ENCODE measurements at regions not wholly inside any gene's neighbourhood (a gene's known extent, or its start where the extent isn't known, plus 50 kb on each side); places are given as distances from the start of the nearest gene placed in this dataset.
A peak's percentile ranks its signal among the peaks of the same experiment; 100 is the strongest.
"Not testable (repeated sequence)": the region's sequence is repeated elsewhere in the genome, so short reads cannot be mapped to it uniquely, and the experiment has no call there.

- in situ Hi-C loops (cut with HindIII; ENCODE audit: low sequenced_read_pairs) = no loop called here
- peak; percentile 93 for DNase-seq (ENCODE audit: low spot score)
These were observed 100.0 kb upstream of the CITED2 start for GRCh38 chr6:139474145-139475108.

DNA sequence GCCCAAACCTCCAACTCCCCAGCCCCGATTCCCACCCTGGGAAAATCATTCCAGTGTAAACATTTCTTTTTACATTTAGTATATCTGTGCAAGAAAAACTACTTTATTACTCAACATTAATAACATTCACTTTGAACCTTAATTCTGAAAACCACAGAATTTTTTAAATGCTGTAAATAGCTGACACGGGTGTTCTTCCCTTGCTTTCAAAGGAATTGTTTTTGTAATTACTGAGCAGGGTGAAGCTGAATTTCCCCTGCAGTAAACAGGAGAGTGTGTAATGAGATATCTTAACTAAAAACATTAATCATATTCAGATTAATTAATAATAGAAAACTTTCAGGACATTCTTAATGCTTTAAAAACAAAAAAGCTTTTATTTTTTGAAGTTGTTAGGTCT, 99.3 kb upstream of the CITED2 start:
- in situ Hi-C loops (cut with HindIII; ENCODE audit: low sequenced_read_pairs) = no loop called here
- no peak for DNase-seq (ENCODE audit: low spot score)

DNA sequence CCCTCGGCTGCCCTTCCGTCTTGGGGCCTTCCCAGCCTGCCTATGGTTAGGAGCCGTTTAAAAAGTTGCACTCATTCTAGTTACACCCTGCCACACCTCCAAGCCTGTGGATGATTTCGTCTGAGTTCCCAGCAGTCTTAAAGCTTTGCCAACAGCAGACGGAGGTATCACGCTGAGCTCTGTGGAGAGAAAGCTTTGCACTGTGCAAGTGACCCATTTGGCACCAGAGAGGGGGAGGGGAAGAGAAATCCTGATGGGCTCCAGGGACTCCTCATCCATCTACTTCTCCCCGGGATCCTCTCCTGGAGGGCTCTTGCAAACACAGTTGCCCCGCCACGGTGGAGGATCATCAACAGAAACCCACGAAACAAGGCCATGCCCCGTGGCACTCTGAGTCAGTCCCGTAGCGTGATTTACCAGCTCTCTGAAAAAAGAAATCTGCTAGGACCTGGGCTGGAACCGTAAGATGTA, 98.8 kb upstream of the CITED2 start:
- peak; percentile 96 for DNase-seq (ENCODE audit: low spot score)
- in situ Hi-C loops (cut with HindIII; ENCODE audit: low sequenced_read_pairs) = no loop called here

- in situ Hi-C loops (cut with HindIII; ENCODE audit: low sequenced_read_pairs) = no loop called here
- no peak for DNase-seq (ENCODE audit: low spot score)
These were observed 98.0 kb upstream of the CITED2 start for GRCh38 chr6:139472351-139473015.

DNA sequence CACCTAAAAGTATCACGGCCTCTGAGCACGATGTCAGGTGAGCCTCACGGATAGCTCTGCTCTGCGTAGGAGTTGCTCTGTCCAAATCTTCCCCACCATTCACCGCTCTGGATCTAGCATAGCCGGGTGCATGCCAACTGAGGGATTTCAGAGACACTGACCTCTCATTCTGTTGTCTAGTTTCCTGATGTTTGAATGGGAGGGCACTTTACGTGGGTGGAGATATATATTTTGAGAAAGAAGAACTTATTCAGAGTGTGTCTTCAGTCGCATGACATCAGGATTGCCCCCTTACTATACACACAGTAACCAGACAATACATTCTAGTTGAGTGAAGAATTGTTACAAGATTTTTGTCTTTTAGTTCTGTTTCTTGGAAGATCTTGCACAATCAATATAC, 96.5 kb upstream of the CITED2 start:
- no peak for DNase-seq (ENCODE audit: low spot score)
- in situ Hi-C loops (cut with HindIII; ENCODE audit: low sequenced_read_pairs) = no loop called here

- in situ Hi-C loops (cut with HindIII; ENCODE audit: low sequenced_read_pairs) = no loop called here
- DNase-seq (ENCODE audit: low spot score) = no peak
These were observed 93.9 kb upstream of the CITED2 start for GRCh38 chr6:139468178-139468819.

DNA sequence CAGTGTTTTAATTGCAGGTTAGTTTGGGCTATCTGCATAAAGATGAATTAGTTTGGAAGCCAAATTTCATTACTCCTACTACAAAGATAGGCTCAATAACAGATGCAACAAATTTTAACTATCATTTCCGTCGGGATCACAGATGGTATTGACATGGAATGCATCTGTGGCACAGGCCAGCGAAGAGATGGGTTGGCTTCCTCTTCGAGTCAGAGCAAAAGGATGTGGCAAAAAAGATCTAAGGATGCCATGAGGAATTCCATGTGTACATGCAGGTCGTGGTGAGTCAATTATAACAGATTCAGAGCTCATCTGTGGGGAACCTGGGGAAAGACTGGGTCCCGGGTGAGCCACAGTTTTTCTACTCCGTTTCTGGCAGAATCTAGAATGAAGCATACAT, 83.0 kb upstream of the CITED2 start:
- DNase-seq (ENCODE audit: low spot score) = no peak
- in situ Hi-C loops (cut with HindIII; ENCODE audit: low sequenced_read_pairs) = no loop called here

DNA sequence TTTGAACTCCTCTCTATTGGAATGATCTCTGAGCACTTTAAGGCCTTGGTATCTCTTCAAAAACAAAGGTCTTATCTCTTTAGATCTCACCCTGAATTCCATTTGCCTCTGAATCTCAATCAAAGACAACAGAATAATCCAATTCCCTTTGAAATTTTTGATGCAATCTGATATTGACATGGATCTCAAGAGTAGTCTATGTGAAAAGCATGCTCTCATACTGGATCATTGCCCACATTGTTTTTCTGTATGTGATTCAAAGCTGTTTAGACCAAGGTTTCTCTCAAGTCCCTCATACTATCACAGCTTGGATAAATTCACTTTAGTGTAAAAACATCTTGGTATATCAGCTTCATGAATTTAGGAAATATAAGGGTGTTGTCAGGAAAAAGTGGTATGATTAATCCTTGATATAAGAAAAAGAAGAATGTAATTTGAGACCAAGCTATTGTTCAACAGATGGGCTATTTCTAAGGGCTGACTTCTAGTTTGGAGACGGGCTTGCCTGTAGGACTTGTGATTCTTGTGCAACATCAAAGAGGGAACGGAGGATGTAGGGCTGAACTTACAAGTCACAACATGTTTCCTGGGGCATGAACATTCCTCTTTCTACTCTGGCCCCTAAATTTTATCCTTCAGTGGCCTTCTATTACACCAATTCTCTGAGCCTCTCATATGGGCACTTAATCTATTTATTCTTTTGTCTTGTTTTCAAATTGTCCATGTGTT, 77.9 kb upstream of the CITED2 start:
- in situ Hi-C loops (cut with HindIII; ENCODE audit: low sequenced_read_pairs) = no loop called here
- no peak for DNase-seq (ENCODE audit: low spot score)

DNA sequence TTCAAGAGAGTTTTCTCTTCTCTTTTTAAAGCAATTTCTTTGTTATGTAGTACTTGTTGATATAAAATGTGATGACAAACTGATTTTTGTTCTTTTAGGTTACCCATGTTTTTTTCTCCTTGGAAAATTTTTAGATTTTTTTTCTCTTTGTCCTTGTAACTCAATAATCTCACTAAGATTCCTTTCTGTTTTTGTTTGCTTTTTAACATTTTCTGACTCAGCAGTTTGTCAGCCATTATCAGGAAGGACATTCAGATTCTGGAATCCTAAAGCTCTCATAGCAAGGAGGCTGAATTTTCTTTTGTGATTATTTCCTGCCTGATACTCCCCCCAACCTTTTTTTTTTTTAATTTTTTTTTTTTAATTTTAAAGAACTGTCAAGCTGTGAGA, 75.2 kb upstream of the CITED2 start:
- no peak for DNase-seq (ENCODE audit: low spot score)
- in situ Hi-C loops (cut with HindIII; ENCODE audit: low sequenced_read_pairs) = no loop called here

- in situ Hi-C loops (cut with HindIII; ENCODE audit: low sequenced_read_pairs) = no loop called here
These were observed 74.7 kb upstream of the CITED2 start for GRCh38 chr6:139448998-139449610.

GRCh38 chr6:139448051-139448649, 73.7 kb upstream of the CITED2 start:
- in situ Hi-C loops (cut with HindIII; ENCODE audit: low sequenced_read_pairs) = no loop called here
- no peak for DNase-seq (ENCODE audit: low spot score)

More at GRCh38 chr6:139448998-139449610, 74.7 kb upstream of the CITED2 start:
- no peak for DNase-seq (ENCODE audit: low spot score)

DNA sequence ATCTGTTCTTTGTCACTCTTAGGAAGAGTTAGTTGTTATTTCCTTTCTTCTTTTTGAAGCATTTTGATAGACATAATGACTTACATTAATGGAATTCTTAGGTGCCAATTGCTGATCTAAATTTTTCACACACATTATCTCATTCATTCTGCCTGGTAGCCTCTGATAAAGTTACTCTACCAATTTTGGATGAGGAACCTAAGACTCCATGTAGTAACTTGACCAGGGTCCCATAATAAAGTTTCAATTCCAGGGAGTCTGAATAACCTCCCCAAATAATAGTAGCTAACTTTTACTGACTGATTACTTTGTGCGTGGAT, 73.2 kb upstream of the CITED2 start:
- DNase-seq (ENCODE audit: low spot score) = no peak
- in situ Hi-C loops (cut with HindIII; ENCODE audit: low sequenced_read_pairs) = no loop called here

GRCh38 chr6:139446768-139447655, 72.6 kb upstream of the CITED2 start:
- no peak for DNase-seq (ENCODE audit: low spot score)
- in situ Hi-C loops (cut with HindIII; ENCODE audit: low sequenced_read_pairs) = no loop called here

GRCh38 chr6:139446138-139446715, 71.8 kb upstream of the CITED2 start:
- in situ Hi-C loops (cut with HindIII; ENCODE audit: low sequenced_read_pairs) = no loop called here
- no peak for DNase-seq (ENCODE audit: low spot score)

DNA sequence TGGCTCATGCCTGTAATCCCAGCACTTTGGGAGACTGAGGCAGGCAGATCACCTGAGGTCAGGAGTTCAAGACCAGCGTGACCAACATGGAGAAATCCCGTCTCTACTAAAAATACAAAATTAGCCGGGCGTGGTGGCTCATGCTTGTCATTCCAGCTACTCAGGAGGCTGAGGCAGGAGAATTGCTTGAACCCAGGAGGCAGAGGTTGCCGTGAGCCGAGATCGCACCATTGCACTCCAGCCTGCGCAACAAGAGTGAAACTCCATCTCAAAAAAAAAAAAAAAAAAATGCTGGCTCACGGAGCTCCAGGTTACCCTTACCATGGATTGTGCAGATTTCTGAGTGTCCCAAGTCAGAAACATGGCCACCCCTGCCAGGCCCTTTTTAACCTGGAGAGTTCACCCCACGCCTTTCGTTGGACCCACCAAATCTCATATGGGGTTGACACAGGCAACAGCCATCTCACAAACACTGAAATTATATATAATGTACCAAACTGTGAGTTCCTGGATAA, 69.9 kb upstream of the CITED2 start:
- in situ Hi-C loops (cut with HindIII; ENCODE audit: low sequenced_read_pairs); DNase-seq (ENCODE audit: low spot score): not testable (repeated sequence)

DNA sequence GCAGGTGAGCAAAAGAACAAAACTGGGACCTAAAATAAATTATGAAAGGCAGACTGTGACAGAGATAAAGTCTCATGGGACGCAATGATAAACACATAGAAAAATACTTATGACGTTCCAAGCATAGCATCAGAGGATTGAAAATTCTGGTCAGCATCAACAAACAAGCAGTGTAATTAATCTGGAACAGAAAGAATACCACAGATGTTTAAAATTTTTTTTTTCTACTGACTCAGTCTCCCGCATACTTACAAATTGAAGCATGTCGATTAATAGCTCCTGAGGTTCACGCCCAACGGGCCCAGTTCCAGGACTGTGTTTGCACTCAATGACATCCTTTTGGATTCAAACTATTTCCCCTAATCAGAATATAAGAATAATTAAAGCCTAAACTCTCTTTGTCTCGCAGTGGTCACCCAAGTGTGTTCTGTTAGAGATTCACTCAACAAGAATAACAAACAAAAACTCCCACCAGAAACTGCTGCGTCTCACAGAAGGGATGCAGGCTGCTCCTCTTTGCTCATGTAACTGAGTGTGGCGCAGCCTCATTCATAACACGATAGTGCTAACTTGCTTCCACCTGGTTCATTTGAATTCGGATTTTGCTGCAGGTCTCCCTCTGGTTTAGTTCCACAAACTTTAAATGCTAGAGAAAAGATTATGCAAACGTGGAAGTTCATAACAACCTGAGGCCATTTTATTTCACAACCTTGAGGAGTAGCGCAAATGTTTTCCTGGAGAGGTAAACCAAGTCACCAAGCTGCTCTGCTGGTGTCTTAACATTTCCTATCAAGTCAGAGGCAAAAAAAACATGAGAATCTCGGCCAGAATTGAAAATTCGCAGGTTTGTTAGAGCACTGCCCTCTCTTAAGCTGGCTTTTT, 69.0 kb upstream of the CITED2 start:
- in situ Hi-C loops (cut with HindIII; ENCODE audit: low sequenced_read_pairs) = no loop called here
- DNase-seq (ENCODE audit: low spot score) = no peak
